HG02938 (cell line): ENCODE measurements at regions not wholly inside any gene's neighbourhood (a gene's known extent, or its start where the extent isn't known, plus 50 kb on each side); places are given as distances from the start of the nearest gene placed in this dataset.
A peak's percentile ranks its signal among the peaks of the same experiment; 100 is the strongest.

ENCODE experiments used
- ATAC-seq: cut with Tn5 transposase; IDR thresholded peaks from one replicate; pipeline ENCODE4 v1.9.1; 2021; ENCODE audit warnings: mild to moderate bottlenecking, moderate library complexity; ENCODE audit not compliant: unreplicated experiment

DNA sequence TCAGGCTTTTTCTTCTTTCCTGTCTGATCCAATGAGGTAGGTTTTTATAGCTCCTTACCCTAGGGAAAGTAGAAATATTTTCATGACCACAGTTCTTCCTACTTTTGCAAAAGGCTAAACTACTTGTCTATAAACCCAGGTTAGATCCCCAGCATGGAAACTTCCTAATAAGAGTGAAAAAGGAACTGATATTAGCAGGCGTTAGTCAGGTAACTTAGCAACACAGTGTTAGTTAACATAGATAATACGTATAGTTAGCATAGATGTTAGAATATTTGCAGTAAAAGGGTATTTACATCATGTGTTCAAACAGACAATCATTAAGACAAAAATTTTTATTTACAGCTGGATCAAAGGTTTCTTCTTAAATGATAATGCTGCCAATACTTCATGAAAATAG, 162.9 kb upstream of the DAB2 start:
- ATAC-seq, result peak; percentile 62

DNA sequence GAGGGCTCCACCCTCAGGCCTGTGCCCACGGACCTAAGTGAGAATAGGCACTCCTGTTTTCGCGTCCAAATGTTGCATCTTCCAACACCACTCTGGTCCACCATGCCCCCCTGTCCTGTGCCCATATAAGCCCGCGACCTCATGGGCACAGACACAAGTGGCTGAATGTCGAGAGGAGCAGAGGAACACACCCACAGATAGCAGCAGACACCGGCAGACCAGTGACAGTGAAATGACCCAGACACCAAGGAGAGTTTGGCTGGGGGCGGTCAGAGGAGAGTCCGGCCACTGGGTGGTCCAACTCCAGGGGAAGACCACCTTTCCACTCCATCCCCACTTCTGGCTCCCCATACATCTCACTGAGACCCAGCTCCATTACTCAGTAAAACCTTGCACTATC, 161.4 kb upstream of the DAB2 start:
- no peak for ATAC-seq

DNA sequence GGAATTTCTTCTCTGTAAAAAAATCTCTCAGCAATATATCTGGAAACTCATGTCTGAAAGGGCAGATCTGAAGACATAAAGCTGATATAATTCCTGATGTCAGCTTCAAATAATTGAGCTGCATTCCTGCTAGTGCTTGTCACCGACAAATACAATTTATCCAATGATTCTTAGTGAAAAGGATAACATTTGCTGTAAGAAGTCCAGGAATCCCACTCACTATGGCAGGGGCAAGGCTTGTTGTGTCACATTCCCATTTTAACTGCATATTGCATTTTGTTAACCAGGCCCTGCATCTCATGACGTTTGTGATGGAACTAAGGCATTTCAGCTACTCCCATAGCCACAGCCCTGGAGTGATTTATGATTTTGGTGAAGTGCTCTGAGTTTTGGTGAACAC, 160.1 kb upstream of the DAB2 start:
- no peak for ATAC-seq

DNA sequence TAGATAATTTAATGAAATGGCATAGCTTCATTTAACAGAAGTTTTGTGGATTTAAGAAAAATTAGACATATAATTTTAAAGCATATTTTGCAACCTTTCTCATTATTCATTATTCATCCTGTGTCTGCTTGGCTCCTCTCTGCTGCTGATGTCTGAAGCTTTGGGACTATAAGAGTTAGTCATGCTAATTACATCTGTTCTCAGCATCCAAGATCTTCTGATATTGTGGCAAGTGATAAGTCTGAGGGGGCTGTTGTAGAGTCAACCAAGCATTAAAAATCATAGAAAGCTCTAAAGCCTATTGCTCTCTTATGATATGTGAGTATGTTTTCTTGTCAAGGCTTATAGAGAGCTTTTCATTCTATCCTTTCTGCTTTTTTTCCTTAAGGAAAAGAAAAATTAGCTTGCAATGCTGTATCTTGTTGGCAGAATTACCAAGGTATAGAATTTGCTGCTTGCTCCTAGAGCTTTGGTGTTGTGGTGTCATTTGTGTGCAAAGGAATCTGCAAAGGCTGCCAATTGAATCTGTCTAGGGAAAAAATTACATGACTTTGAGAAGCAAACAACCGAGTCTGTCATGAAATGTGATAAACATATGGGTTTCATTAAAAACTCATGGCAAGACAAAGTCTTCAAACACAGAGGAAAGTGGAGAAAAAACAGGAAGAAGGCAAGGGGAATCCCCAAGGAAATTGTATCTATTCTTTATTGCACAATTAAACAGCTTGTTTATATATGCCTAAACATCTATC, 156.1 kb upstream of the DAB2 start:
- no peak for ATAC-seq

DNA sequence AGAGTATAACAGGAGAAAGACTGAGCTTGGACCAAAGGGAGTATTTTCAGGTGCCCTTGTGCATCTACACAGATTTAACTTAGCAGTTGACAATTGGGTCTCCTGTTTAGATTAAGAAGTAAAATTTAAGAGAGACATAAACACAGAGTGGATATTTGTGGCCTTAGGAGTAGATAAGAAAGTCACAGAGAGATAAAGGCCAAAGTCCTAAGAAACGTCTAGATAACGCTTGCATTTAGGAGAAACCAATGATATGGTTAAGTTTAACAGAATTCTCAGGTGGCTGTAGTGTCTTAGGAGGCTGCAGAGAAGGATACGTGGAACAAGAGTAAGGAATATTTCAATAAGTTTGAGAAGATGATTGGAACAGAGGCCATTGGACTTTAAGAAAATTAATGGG, 155.0 kb upstream of the DAB2 start:
- ATAC-seq, result no peak

DNA sequence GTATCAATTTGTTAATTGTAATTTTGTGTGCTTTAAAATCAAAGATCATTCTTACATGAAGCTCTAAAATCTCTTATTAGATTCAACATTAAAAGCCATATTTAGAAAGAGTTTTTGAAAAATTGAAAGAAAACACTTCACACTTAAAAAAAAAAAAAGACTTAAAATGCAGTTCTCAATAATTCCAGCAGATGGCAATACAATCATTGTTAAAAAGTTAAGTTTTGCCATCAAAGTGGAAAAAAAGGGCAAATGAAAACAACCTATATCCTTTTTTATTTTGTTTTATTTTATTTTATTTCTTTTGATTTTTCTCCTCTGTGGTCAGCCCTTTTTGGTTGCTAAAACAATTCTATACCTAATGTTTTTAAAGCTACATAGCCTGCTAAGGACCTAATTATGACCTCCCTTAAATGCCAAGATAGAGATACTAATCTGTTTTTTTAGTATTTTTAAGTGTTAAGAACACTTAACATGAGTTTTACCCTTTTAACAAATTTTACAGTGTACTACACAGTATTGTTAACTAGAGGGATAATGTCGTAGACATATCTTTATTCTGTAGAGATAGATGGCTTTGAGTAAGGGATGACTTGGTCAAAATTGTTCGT, 154.2 kb upstream of the DAB2 start:
- no peak for ATAC-seq

DNA sequence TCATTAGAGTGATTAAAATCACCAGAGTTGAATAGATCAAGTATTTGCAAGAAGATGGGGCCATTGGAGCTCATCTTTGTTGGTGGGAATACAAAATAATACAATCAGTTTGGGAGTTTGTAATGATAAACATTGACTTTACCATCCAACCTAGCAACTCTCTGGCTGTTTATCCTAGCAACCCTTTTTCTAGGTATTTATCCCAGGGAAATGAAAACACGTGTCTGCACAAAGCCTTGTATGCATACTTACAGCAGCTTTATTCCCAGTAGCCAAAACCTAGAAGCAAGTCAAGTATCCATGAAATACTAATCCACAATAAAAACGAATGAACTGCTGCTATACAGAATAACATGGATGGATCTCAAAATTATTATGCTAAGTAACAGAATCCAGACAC, 152.7 kb upstream of the DAB2 start:
- ATAC-seq, result no peak

DNA sequence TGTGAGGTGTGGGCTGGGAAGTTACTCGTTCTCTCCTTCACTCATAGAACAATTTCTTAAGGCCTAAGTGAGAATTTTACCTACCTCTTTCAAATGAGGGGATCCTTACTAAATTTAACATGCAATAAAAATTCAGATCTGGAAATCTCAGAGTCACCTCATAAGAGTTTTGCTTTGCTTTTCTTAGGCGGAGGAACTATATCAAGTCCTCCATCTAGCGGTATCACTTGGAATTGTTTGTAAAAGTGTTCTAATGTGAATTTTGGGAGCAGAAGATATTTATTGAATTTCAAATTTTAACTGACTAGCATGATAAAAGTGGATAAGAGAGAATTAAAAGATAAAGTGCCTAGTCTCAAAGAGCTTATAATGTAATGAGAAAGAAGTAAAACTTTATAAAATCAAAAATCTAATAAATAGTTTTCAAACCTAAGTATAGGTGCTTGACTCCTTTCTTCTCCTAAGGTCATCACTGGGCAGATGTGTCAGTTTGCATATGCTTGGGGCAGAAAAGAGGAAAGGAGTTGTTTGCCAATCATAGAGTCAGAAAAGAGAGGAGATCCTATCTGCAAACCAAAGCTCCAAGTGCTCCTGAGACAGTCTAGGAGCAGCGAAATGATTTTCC, 145.7 kb upstream of the DAB2 start:
- ATAC-seq, result no peak

DNA sequence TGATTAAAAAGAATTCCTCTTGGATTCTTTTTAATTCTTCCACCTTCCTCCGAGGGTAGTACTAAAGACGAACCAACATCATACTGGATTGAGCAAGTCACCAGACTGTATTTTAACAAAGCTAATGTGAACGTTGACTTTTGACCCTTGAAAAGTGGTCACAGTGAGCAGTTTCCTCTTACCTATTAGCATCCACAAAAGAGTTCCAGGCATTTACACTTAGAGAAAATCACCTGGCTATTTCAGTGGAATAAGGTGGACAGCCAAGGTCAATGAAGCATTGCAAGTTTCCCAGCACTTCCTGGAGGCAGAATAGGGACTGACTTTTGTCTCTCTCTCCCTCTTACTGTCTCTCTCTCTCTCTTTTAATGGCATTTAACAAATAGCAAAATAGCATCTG, 145.1 kb upstream of the DAB2 start:
- no peak for ATAC-seq

DNA sequence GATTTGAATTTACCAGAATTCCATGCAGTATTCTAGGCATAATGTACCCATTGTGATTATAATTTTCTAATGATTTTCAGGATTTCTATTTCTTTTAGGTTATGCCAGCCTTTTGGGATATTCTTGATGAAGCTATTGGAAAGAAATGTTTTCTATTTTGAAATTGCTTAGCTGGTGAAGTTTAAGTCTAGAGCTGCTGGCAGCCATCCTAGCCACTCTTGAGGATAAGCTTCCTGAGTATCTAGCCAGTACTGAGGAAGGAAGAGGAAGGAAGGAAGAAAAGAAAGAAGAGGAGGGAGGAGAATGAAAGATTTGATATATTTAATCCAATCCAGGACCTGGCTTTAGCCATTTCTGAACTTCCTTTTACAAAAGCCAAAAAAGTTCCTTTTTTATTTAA, 142.1 kb upstream of the DAB2 start:
- ATAC-seq, result no peak

DNA sequence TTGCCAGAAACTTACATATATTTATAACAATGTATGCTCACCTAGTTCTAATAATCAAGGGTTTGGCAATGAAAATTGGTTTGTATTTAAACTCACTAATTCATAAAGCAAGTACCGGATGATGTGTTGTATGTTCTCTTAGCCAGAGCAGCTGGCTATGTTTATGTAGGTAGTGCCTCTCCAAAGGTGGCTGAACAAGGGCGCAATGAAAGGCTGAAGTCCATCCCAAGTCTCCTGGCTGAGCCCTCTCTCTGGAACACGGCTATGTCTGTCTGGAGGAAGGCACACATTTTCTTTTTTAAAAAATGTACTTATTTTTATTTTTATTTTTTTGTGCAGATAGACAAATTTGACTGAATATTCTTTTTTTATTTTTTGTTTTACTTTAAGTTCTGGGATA, 141.2 kb upstream of the DAB2 start:
- ATAC-seq, result no peak

DNA sequence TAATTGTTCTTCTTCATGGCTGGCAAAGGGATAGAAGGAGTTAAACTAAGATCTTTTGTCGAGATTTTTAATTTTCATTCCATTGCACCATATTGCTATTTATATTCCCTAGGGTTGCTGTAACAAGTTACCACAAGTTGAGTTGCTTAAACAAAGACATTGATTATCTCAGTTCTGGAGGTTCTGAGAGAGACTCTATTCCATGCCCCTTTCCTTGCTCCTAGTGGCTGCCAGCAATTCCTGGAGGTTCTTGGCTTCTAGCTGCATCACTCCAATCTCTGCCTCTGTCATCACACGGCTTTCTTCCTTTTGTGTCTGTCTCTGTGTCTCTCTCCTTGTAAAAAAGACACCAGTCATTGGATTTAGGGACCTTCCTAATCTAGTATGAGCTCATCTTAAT, 136.6 kb upstream of the DAB2 start:
- no peak for ATAC-seq

DNA sequence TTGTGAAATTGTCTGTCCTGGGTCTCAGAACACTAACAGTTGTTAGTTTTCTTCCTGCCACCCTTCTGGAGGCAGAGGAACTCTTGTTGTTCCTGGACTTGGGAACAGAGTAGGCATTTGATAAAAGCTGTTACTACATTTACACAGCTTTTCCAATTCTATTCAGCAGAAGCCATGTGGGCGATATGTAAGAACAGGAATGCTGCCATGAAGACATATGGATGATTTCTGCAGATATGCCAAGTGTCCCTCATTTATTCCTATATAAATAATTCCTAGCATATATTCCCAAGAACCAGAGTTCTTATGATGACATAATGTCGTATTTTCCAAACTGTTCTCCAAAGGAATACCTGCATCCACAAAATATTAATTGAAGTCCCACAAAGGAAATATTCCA, 135.9 kb upstream of the DAB2 start:
- ATAC-seq, result no peak

DNA sequence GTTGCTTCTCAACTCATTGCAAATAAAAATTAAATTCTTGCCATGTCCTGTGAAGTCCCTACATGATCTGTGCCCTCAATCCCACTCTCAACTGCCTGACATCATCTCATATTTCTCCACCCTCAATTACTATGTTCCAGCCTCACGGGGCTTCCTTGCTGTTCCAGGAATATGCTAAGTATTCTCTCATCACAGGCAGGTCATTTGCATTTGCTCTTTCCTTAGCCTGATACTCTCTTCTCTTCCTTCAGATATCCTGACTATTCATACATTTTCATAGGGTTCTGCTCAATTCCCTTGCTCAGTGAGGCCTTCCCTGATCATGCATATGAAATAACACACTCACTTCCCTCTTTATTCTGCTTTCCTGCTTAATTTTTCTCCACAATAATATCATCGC, 135.1 kb upstream of the DAB2 start:
- no peak for ATAC-seq

DNA sequence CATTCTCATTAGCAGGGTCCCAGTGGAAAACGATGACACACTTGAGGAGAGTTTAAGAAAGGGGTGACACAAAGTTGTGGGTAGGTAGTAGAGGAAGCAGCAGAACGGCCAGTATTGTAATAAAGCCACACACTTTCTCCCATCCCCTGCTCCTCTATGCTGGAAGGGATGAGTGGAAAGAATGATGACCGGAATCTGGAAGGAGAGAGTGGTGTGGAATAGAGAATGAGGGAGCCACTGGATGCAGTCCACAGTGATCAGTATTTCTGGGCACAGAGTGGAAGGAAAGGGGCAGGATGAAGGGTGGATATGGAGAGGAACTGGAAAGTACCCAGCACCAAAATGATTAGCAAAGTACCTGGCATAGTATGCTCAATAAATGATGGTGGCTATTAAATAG, 133.8 kb upstream of the DAB2 start:
- no peak for ATAC-seq

DNA sequence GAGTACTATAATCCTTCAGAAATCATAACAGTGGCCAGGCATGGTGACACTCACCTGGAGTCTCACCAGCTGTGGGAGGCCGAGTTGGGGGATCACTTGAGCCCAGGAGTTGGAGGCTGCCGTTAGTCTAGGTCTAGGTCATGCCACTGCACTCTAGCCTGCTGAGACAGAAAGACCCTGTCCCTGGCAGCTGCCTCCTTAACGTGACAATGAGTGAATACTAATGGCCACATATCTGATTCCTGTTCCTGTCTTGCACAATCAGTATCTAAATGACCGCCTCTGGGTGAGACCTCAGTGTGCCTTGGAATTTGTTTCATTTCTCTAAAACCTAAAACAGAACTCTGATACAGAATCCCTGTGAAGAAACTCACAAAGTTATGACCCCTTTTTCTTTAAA, 131.0 kb upstream of the DAB2 start:
- no peak for ATAC-seq

DNA sequence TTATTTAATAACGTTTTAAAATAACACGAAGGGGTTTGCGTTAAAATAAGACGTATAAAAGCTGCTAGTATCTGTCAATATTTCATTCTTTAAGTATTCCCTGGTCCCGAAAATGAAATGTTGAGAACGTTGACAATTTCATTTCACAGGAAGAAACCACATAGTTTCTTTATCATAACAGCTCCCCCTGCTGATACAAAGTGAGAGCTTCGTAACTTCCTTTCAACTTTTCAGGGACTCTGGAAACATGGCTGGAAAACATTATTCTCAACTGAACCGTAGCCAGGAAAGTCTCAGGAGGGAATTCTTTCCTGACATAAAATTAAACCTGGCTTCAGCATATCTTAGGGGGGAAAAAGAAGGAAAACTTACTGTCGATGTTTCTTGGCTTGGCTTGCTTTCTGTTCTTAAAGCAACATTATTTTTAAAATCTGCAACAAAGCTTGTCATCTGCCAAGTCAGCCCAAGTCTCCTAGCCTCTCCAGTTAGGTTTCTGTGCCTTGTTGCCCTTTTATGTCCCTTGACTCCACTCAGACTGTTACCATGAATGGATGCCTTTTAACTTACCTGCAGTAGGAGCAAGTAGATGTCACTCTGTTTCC, 122.9 kb upstream of the DAB2 start:
- ATAC-seq, result no peak

DNA sequence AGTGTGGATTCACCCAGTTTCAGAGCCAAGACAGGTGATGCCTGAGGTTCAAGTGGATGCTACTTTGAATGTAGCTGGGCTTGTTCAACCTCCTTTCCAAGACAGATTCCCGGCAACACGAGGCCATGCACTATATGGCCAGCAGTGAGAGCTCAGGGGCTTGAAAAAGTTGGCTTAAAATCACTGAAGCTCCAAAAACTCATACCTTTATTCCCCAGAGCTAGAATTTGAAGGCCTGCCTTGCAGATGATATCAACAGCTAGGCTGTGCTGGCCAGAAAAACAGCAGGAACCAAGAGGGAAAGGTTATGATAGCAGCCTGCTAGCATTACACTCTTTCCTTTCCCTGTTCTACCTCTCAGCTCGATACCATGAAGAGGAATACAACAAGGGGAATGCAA, 120.2 kb upstream of the DAB2 start:
- ATAC-seq, result no peak

DNA sequence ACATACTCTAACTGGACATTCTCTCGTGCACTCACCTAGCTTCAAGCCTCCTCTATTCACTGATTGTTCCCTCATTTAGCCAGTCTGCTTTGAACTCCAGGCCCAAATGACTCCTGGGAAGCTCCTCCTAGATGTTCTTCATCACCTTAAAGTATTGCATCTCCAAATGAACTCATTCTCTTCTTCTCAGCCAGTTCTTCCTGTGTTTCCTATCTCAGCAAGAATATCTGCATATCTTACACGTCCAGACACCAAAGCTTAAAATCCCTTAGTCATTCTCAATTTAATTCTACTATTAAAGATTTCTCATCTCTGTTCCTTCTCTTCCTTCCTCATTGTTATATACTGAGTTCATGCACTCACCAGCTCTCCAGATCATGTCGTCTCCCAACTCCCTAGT, 118.6 kb upstream of the DAB2 start:
- ATAC-seq, result no peak

DNA sequence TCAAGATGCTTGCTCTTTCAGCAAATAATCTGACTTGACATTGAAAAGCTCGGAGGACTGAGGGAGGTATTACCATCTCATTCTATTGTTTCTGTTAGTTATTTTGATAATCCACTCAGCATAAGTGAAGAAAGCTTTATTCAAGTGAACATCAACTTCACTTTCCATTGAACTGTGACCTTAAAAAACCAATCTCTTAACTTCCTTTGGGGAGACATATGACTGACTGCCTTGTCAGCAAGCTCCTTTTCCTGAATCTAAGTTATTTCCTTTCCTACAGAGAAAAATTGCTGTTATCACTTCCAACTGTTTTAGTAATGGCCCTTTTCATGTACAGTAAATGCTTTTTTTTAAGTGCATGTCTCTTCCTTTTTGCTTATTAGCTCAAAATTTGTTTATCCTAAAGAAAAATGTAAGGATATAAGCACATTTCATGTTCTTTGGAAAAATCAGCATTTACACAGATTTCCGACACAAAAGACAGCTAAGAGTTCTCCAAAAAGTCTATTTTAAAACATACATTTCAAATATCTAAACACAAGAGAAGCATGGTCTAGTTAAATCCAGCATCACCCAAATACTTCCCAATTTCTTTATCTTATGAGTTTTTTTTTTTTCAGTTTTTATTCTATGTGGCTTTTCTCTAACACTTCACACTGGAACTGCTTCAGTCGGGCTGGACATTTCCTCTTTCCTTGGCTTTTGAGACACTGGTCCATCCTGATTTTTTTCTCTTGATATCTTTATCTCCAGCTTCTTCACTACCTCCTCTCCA, 117.9 kb upstream of the DAB2 start:
- ATAC-seq, result no peak

DNA sequence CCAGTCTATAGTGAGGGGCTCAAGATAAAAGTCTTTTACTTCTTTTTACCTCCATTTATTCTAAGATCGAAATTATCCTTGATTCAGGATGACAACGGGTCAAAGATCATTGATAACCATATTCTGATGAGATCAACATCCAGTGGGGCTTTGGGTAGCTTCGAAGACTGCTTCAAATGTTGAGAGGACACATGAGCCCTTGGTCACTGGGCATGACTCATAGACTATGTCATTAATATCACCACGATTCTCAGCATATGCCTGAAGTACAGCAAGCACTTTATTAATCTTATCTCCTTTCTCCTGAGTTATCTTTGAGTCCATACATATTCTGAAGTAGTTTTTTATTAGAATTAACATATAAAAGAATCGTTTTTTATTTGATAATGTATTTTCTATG, 117.1 kb upstream of the DAB2 start:
- ATAC-seq, result no peak
